Neural cell (in vitro differentiated cells): ENCODE measurements at regions not wholly inside any gene's neighbourhood (a gene's known extent, or its start where the extent isn't known, plus 50 kb on each side); places are given as distances from the start of the nearest gene placed in this dataset.

Source experiments
- H2AFZ ChIP-seq: fragments of 200-600, 300-800 bp; sonication (generic), shearing (Covaris generic); 2 replicates; pipeline ENCODE4 v1.6.0; 2014; ENCODE audit warnings: low read depth, mild to moderate bottlenecking, antibody characterized with exemption, low read length, moderate library complexity
- H3F3A ChIP-seq: fragments of 200-600 bp; shearing (Covaris generic); 2 replicates; pipeline ENCODE4 v1.6.1; 2016; ENCODE audit warnings: mild to moderate bottlenecking, moderate library complexity, mixed read lengths, antibody characterized with exemption, low read length; ENCODE audit not compliant: insufficient read depth, poor library complexity, severe bottlenecking
- H3K27ac ChIP-seq: fragments of 200-600, 300-800 bp; sonication (generic), shearing (Covaris generic); 2 replicates; pipeline ENCODE4 v1.5.1; 2014; ENCODE audit warnings: mild to moderate bottlenecking, low read length, moderate library complexity
- H3K27me3 ChIP-seq: fragments of 300-800, 200-600 bp; sonication (generic), shearing (Covaris generic); 2 replicates; pipeline ENCODE4 v1.6.0; 2014; ENCODE audit warnings: mild to moderate bottlenecking, low read depth, low read length, moderate library complexity; ENCODE audit not compliant: insufficient read depth
- H3K36me3 ChIP-seq: fragments of 300-800, 200-600 bp; sonication (generic), shearing (Covaris generic); 2 replicates; pipeline ENCODE4 v1.5.1; 2014; ENCODE audit warnings: mild to moderate bottlenecking, antibody characterized with exemption, low read length, moderate library complexity; ENCODE audit not compliant: insufficient read depth
- H3K4me2 ChIP-seq: fragments of 300-800, 200-600 bp; sonication (generic), shearing (Covaris generic); 2 replicates; pipeline ENCODE4 v1.6.0; 2014; ENCODE audit warnings: mild to moderate bottlenecking, low read length
- H3K4me3 ChIP-seq: fragments of 300-800, 200-600 bp; sonication (generic), shearing (Covaris generic); 2 replicates; pipeline ENCODE4 v1.5.1; 2014; ENCODE audit warnings: mild to moderate bottlenecking, low read length, moderate library complexity
- H3K79me2 ChIP-seq: fragments of 200-600 bp; shearing (Covaris generic); replicated peaks from 2 replicates; pipeline ENCODE4 v1.6.0; 2014; ENCODE audit warnings: mild to moderate bottlenecking, low read length, moderate library complexity; ENCODE audit not compliant: insufficient read depth
- H3K9ac ChIP-seq: fragments of 300-800, 200-600 bp; sonication (generic), shearing (Covaris generic); 2 replicates; pipeline ENCODE4 v1.6.1; 2016; ENCODE audit warnings: mild to moderate bottlenecking, low read length, mixed read lengths
- H3K9me2 ChIP-seq: fragments of 200-600 bp; shearing (Covaris generic); 2 replicates; pipeline ENCODE4 v1.6.1; 2016; ENCODE audit warnings: mild to moderate bottlenecking, low read length, mixed read lengths; ENCODE audit not compliant: insufficient read depth
- H3K9me3 ChIP-seq: fragments of 200-600, 300-800 bp; sonication (generic), shearing (Covaris generic); 2 replicates; pipeline ENCODE4 v1.6.1; 2016; ENCODE audit warnings: mild to moderate bottlenecking, mixed run types, low read length, moderate library complexity, mixed read lengths
- H4K20me1 ChIP-seq: fragments of 200-600 bp; shearing (Covaris generic); 2 replicates; pipeline ENCODE4 v1.6.1; 2016; ENCODE audit warnings: mild to moderate bottlenecking, mixed run types; ENCODE audit not compliant: insufficient read depth
- EP300 ChIP-seq: fragments of 450-650 bp; conservative IDR thresholded peaks from 2 replicates; pipeline ENCODE4 v1.6.1; 2014; ENCODE audit warnings: antibody characterized with exemption, mild to moderate bottlenecking, moderate library complexity; ENCODE audit not compliant: poor library complexity, severe bottlenecking
- EZH2 ChIP-seq: fragments of 200-600, 300-800 bp; shearing (Covaris generic), sonication (generic); IDR thresholded peaks from 2 replicates; pipeline ENCODE4 v1.6.1; 2014; ENCODE audit warnings: antibody characterized with exemption, low read length, borderline replicate concordance, mild to moderate bottlenecking; ENCODE audit not compliant: insufficient read depth, poor library complexity, severe bottlenecking
- MXI1 ChIP-seq: fragments of 450-650 bp; conservative IDR thresholded peaks from 2 replicates; pipeline ENCODE4 v1.6.1; 2014; ENCODE audit warnings: antibody characterized with exemption, mild to moderate bottlenecking; ENCODE audit not compliant: poor library complexity, severe bottlenecking
- POLR2AphosphoS5 ChIP-seq: IDR thresholded peaks from 2 replicates; pipeline ENCODE4 v1.6.1; 2012
- RAD21 ChIP-seq: fragments of 450-650 bp; conservative IDR thresholded peaks from 2 replicates; pipeline ENCODE4 v1.6.1; 2014; ENCODE audit warnings: antibody characterized with exemption, mild to moderate bottlenecking, moderate library complexity
- SMC3 ChIP-seq: fragments of 450-650 bp; conservative IDR thresholded peaks from 2 replicates; pipeline ENCODE4 v1.6.1; 2014; ENCODE audit warnings: antibody characterized with exemption, mild to moderate bottlenecking, moderate library complexity; ENCODE audit not compliant: poor library complexity
- TAF1 ChIP-seq: IDR thresholded peaks from 2 replicates; pipeline ENCODE4 v1.6.1; 2012; ENCODE audit warnings: low read depth
- TF ChIP-seq, protein P1 (sequence below): IDR thresholded peaks from 2 replicates; pipeline ENCODE4 v1.6.1; 2012; ENCODE audit warnings: borderline replicate concordance
- TF ChIP-seq, protein P2 (sequence below): fragments of 450-650 bp; IDR thresholded peaks from 2 replicates; pipeline ENCODE4 v1.5.1; 2014; ENCODE audit warnings: antibody characterized with exemption, mild to moderate bottlenecking, moderate library complexity; ENCODE audit not compliant: poor library complexity, severe bottlenecking

DNA sequence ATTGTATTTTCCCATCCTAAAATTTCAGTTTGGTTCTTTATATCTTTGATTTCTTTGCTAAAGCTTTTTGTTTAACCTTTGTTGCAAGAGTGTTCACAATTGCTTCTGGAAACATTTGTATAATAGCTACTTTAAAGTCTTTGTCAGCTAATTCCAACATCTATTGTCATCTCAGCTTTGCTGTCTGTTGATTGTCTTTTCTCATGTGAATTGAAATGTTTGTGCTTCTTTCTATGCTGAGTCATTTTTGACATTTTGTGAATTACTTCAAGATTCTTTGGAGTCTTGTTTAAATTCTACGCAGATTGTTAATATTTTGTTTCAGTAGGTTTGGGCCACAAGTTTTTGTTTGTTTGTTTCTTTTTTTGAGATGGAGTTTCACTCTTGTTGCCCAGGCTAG lies 73.2 kb downstream of the SUCNR1 start:
- Histone ChIP-seq H3K4me3 (no peak overlapping the region), H2AFZ (no peak overlapping the region), H3K36me3 (no peaks in the 10 kb centered on the region), H3K9me3 (no peaks in the 10 kb centered on the region), H3K27ac (no peak overlapping the region), H4K20me1 (no peaks in the 10 kb centered on the region), H3K27me3 (no peaks in the 10 kb centered on the region), H3K9ac (no peak overlapping the region), H3K9me2 (no peaks in the 10 kb centered on the region), H3K79me2 (no peaks in the 10 kb centered on the region), H3K4me2 (no peak overlapping the region), H3F3A (no peaks in the 10 kb centered on the region)
- TF ChIP-seq EZH2: no peak
- no peak for TF ChIP-seq EP300
- no peak for TF ChIP-seq RAD21
- TF ChIP-seq MXI1: no peak
- no peak for TF ChIP-seq POLR2AphosphoS5
- TF ChIP-seq, protein P1, sequence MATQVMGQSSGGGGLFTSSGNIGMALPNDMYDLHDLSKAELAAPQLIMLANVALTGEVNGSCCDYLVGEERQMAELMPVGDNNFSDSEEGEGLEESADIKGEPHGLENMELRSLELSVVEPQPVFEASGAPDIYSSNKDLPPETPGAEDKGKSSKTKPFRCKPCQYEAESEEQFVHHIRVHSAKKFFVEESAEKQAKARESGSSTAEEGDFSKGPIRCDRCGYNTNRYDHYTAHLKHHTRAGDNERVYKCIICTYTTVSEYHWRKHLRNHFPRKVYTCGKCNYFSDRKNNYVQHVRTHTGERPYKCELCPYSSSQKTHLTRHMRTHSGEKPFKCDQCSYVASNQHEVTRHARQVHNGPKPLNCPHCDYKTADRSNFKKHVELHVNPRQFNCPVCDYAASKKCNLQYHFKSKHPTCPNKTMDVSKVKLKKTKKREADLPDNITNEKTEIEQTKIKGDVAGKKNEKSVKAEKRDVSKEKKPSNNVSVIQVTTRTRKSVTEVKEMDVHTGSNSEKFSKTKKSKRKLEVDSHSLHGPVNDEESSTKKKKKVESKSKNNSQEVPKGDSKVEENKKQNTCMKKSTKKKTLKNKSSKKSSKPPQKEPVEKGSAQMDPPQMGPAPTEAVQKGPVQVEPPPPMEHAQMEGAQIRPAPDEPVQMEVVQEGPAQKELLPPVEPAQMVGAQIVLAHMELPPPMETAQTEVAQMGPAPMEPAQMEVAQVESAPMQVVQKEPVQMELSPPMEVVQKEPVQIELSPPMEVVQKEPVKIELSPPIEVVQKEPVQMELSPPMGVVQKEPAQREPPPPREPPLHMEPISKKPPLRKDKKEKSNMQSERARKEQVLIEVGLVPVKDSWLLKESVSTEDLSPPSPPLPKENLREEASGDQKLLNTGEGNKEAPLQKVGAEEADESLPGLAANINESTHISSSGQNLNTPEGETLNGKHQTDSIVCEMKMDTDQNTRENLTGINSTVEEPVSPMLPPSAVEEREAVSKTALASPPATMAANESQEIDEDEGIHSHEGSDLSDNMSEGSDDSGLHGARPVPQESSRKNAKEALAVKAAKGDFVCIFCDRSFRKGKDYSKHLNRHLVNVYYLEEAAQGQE: no peak
- TF ChIP-seq, protein P2, sequence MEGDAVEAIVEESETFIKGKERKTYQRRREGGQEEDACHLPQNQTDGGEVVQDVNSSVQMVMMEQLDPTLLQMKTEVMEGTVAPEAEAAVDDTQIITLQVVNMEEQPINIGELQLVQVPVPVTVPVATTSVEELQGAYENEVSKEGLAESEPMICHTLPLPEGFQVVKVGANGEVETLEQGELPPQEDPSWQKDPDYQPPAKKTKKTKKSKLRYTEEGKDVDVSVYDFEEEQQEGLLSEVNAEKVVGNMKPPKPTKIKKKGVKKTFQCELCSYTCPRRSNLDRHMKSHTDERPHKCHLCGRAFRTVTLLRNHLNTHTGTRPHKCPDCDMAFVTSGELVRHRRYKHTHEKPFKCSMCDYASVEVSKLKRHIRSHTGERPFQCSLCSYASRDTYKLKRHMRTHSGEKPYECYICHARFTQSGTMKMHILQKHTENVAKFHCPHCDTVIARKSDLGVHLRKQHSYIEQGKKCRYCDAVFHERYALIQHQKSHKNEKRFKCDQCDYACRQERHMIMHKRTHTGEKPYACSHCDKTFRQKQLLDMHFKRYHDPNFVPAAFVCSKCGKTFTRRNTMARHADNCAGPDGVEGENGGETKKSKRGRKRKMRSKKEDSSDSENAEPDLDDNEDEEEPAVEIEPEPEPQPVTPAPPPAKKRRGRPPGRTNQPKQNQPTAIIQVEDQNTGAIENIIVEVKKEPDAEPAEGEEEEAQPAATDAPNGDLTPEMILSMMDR: no peak
- no peak for TF ChIP-seq TAF1
- no peak for TF ChIP-seq SMC3

DNA sequence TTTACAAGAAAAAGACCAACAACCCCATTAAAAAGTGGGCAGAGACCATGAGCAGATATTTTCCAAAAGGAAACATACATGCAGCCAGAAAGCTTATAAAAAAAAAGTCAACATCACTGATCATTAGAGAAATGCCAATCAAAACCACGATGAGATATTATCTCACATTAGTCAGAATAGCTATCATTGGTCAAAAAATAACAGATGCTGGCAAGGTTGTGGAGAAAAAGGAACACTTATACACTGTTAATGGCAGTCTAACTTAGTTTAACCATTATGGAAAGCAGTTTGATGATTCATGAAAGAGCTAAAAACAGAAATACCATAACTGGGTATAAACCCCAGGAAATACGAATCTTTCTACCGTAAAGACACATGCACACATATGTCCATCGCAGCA lies 76.3 kb downstream of the SUCNR1 start:
- TF ChIP-seq TAF1 (no peak), SMC3 (no peak), RAD21 (no peak), MXI1 (no peak), EP300 (no peak), EZH2 (no peak)
- TF ChIP-seq, protein P2: no peak
- TF ChIP-seq, protein P1: no peak
- no peaks in the 10 kb centered on the region for H3K79me2 ChIP-seq
- H3K9me2 ChIP-seq: no peaks in the 10 kb centered on the region

More for the DNA sequence above, 76.3 kb downstream of the SUCNR1 start:
- Histone ChIP-seq H3K9ac (no peak overlapping the region), H3K9me3 (no peaks in the 10 kb centered on the region), H3K27me3 (no peaks in the 10 kb centered on the region), H3K27ac (no peak overlapping the region), H3F3A (no peaks in the 10 kb centered on the region), H2AFZ (no peak overlapping the region), H3K36me3 (no peaks in the 10 kb centered on the region), H3K4me2 (no peak overlapping the region), H3K4me3 (no peak overlapping the region), H4K20me1 (no peaks in the 10 kb centered on the region)
